ENCODE measurements at regions not wholly inside any gene's neighbourhood (a gene's known extent, or its start where the extent isn't known, plus 50 kb on each side); places are given as distances from the start of the nearest gene placed in this dataset.

- no peak for DNase-seq
- TF ChIP-seq, protein P1, sequence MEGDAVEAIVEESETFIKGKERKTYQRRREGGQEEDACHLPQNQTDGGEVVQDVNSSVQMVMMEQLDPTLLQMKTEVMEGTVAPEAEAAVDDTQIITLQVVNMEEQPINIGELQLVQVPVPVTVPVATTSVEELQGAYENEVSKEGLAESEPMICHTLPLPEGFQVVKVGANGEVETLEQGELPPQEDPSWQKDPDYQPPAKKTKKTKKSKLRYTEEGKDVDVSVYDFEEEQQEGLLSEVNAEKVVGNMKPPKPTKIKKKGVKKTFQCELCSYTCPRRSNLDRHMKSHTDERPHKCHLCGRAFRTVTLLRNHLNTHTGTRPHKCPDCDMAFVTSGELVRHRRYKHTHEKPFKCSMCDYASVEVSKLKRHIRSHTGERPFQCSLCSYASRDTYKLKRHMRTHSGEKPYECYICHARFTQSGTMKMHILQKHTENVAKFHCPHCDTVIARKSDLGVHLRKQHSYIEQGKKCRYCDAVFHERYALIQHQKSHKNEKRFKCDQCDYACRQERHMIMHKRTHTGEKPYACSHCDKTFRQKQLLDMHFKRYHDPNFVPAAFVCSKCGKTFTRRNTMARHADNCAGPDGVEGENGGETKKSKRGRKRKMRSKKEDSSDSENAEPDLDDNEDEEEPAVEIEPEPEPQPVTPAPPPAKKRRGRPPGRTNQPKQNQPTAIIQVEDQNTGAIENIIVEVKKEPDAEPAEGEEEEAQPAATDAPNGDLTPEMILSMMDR (IDR thresholded peaks at IDR 0.05; ENCODE audit: low read depth, low read length), result no peak
- Histone ChIP-seq H3K9me3 (ENCODE audit: severe bottlenecking) (no peaks in the 10 kb centered on the region), H3K27me3 (ENCODE audit: insufficient read depth, low read depth, severe bottlenecking) (no peaks in the 10 kb centered on the region), H3K4me3 (ENCODE audit: low read depth, low read length) (no peak overlapping the region), H3K36me3 (no peaks in the 10 kb centered on the region), H3K27ac (no peak overlapping the region)
Measured at GRCh38 chr5:43959144-43959543, 356.2 kb downstream of the NNT start.

- DNase-seq, result no peak
- Histone ChIP-seq H3K9me3 (ENCODE audit: severe bottlenecking) (peaks cover 6% of the 10 kb centered on the region), H3K27me3 (ENCODE audit: insufficient read depth, low read depth, severe bottlenecking) (peaks cover 32% of the 10 kb centered on the region), H3K27ac (no peak overlapping the region), H3K4me3 (ENCODE audit: low read depth, low read length) (no peak overlapping the region), H3K36me3 (no peaks in the 10 kb centered on the region)
- TF ChIP-seq, protein P1 (IDR thresholded peaks at IDR 0.05; ENCODE audit: low read depth, low read length), result no peak
Measured at GRCh38 chr5:43947935-43948334, 345.0 kb downstream of the NNT start.

DNA sequence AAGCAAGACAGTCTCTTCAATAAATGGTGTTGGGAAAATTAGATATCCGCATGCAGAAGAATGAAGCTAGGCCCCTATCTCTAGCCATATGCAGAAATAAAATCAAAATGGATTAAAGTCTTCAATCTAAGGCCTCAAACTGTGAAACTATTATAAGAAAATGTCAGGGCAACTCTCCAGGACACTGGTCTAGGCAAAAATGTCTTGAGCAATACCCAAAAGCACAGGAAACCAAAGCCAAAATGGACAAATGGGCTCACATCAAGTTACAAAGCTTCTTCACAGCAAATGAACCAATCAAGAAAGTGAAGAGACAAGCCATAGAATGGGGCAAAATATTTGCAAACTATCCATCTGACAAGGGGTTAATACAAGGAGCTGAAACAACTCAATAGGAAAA, 338.8 kb downstream of the NNT start:
- Histone ChIP-seq H3K27ac (no peak overlapping the region), H3K27me3 (ENCODE audit: insufficient read depth, low read depth, severe bottlenecking) (peaks cover 22% of the 10 kb centered on the region), H3K9me3 (ENCODE audit: severe bottlenecking) (peaks cover 6% of the 10 kb centered on the region), H3K36me3 (no peaks in the 10 kb centered on the region), H3K4me3 (ENCODE audit: low read depth, low read length) (no peak overlapping the region)
- TF ChIP-seq, protein P1 (IDR thresholded peaks at IDR 0.05; ENCODE audit: low read depth, low read length), result no peak
- DNase-seq, result no peak

GRCh38 chr5:43940562-43940961, 337.6 kb downstream of the NNT start:
- no peaks in the 10 kb centered on the region for H3K9me3 ChIP-seq (ENCODE audit: severe bottlenecking)
- no peaks in the 10 kb centered on the region for H3K36me3 ChIP-seq
- no peak overlapping the region for H3K27ac ChIP-seq
- TF ChIP-seq, protein P1 (IDR thresholded peaks at IDR 0.05; ENCODE audit: low read depth, low read length), result no peak
- H3K4me3 ChIP-seq (ENCODE audit: low read depth, low read length), result no peak overlapping the region
- no peak for DNase-seq
- peaks cover 23% of the 10 kb centered on the region for H3K27me3 ChIP-seq (ENCODE audit: insufficient read depth, low read depth, severe bottlenecking)

GRCh38 chr5:43926923-43927322, 323.9 kb downstream of the NNT start:
- Histone ChIP-seq H3K27ac (no peak overlapping the region), H3K36me3 (no peaks in the 10 kb centered on the region), H3K27me3 (ENCODE audit: insufficient read depth, low read depth, severe bottlenecking) (peaks cover 16% of the 10 kb centered on the region), H3K9me3 (ENCODE audit: severe bottlenecking) (no peaks in the 10 kb centered on the region), H3K4me3 (ENCODE audit: low read depth, low read length) (no peak overlapping the region)
- TF ChIP-seq, protein P1 (IDR thresholded peaks at IDR 0.05; ENCODE audit: low read depth, low read length), result no peak
- DNase-seq, result no peak

- Histone ChIP-seq H3K27ac (no peak overlapping the region), H3K27me3 (ENCODE audit: insufficient read depth, low read depth, severe bottlenecking) (peaks cover 8% of the 10 kb centered on the region), H3K36me3 (no peaks in the 10 kb centered on the region), H3K9me3 (ENCODE audit: severe bottlenecking) (no peaks in the 10 kb centered on the region), H3K4me3 (ENCODE audit: low read depth, low read length) (no peak overlapping the region)
- DNase-seq, result no peak
- TF ChIP-seq, protein P1 (IDR thresholded peaks at IDR 0.05; ENCODE audit: low read depth, low read length), result no peak
Measured at GRCh38 chr5:43920422-43920821, 317.4 kb downstream of the NNT start.
